Upper lobe of right lung (tissue), 1 donor: ENCODE measurements at regions not wholly inside any gene's neighbourhood (a gene's known extent, or its start where the extent isn't known, plus 50 kb on each side); places are given as distances from the start of the nearest gene placed in this dataset.

Experiments used
- ATAC-seq: fragments of 200-7000 bp; cut with Tn5 transposase; one replicate; pipeline ENCODE4 v1.9.1; 2020; ENCODE audit warnings: mild to moderate bottlenecking, moderate library complexity
- DNase-seq: peaks from one replicate; pipeline ENCODE4 v3.0.0-alpha.2; 2020
- H3K27ac ChIP-seq: fragments of 200-600 bp; one replicate; pipeline ENCODE4 v1.8.0; 2022
- H3K27me3 ChIP-seq: fragments of 200-600 bp; one replicate; pipeline ENCODE4 v1.8.0; 2022; ENCODE audit warnings: mild to moderate bottlenecking
- H3K36me3 ChIP-seq: fragments of 200-600 bp; one replicate; pipeline ENCODE4 v1.8.0; 2022
- H3K4me1 ChIP-seq: fragments of 200-600 bp; one replicate; pipeline ENCODE4 v1.8.0; 2022
- H3K4me3 ChIP-seq: fragments of 200-600 bp; one replicate; pipeline ENCODE4 v1.8.0; 2022; ENCODE audit warnings: mild to moderate bottlenecking
- H3K9me3 ChIP-seq: fragments of 200-600 bp; one replicate; pipeline ENCODE4 v1.8.0; 2022
- CTCF ChIP-seq: fragments of 200-600 bp; IDR thresholded peaks from one replicate; pipeline ENCODE4 v1.8.0; 2022; ENCODE audit warnings: antibody characterized with exemption
- intact Hi-C: fragments of 100-400 bp; cut with DNase I; formaldehyde crosslinking; loops from one replicate; pipeline ENCODE4 v1.11.0; 2022
- donor health status: DM: no; HTN: yes; CAD: no; lungs with severe emphysema.

- H3K27me3 ChIP-seq, result no peaks in the 10 kb centered on the region
- no peak for TF ChIP-seq CTCF
- no peaks in the 10 kb centered on the region for H3K36me3 ChIP-seq
- no peak for ATAC-seq
- intact Hi-C loops, result no loop called here
- DNase-seq, result no peak
- no peaks in the 10 kb centered on the region for H3K4me1 ChIP-seq
- no peak overlapping the region for H3K4me3 ChIP-seq
- H3K27ac ChIP-seq, result no peak overlapping the region
- H3K9me3 ChIP-seq, result no peaks in the 10 kb centered on the region
Observed at GRCh38 chr7:109735881-109736280, 1166.2 kb downstream of the DNAJB9 start.

GRCh38 chr7:109745677-109746410 is 1176.2 kb downstream of the DNAJB9 start:
- intact Hi-C loops, result no loop called here
- H3K4me1 ChIP-seq, result no peaks in the 10 kb centered on the region
- H3K27ac ChIP-seq, result no peak overlapping the region
- DNase-seq, result no peak
- H3K27me3 ChIP-seq, result no peaks in the 10 kb centered on the region
- no peaks in the 10 kb centered on the region for H3K36me3 ChIP-seq
- no peak for ATAC-seq
- H3K9me3 ChIP-seq, result no peaks in the 10 kb centered on the region
- no peak overlapping the region for H3K4me3 ChIP-seq
- TF ChIP-seq CTCF, result no peak

- intact Hi-C loops, result no loop called here
- H3K27ac ChIP-seq, result no peak overlapping the region
- no peaks in the 10 kb centered on the region for H3K27me3 ChIP-seq
- no peak for TF ChIP-seq CTCF
- ATAC-seq (no peak), DNase-seq (no peak)
- no peaks in the 10 kb centered on the region for H3K36me3 ChIP-seq
- H3K4me1 ChIP-seq, result no peaks in the 10 kb centered on the region
- no peak overlapping the region for H3K4me3 ChIP-seq
- peaks cover 10% of the 10 kb centered on the region for H3K9me3 ChIP-seq
Observed at GRCh38 chr7:109751241-109751640, 1181.6 kb downstream of the DNAJB9 start.

- intact Hi-C loops, result no loop called here
- no peaks in the 10 kb centered on the region for H3K36me3 ChIP-seq
- H3K27ac ChIP-seq, result no peak overlapping the region
- no peaks in the 10 kb centered on the region for H3K4me1 ChIP-seq
- H3K27me3 ChIP-seq, result no peaks in the 10 kb centered on the region
- peaks cover 10% of the 10 kb centered on the region for H3K9me3 ChIP-seq
- DNase-seq (no peak), ATAC-seq (no peak)
- H3K4me3 ChIP-seq, result no peak overlapping the region
- no peak for TF ChIP-seq CTCF
Observed at GRCh38 chr7:109752068-109752467, 1182.4 kb downstream of the DNAJB9 start.

- no peak for ATAC-seq
- DNase-seq, result no peak
- Histone ChIP-seq H3K4me3 (no peak overlapping the region), H3K36me3 (no peaks in the 10 kb centered on the region), H3K4me1 (no peaks in the 10 kb centered on the region), H3K9me3 (peaks cover 10% of the 10 kb centered on the region), H3K27me3 (no peaks in the 10 kb centered on the region), H3K27ac (no peak overlapping the region)
- TF ChIP-seq CTCF, result no peak
- intact Hi-C loops, result no loop called here
Observed at GRCh38 chr7:109757713-109758112, 1188.0 kb downstream of the DNAJB9 start.

GRCh38 chr7:109763611-109764010 is 1193.9 kb downstream of the DNAJB9 start:
- intact Hi-C loops, result no loop called here

More at GRCh38 chr7:109763611-109764010, 1193.9 kb downstream of the DNAJB9 start:
- DNase-seq (no peak), ATAC-seq (no peak)
- Histone ChIP-seq H3K4me1 (no peaks in the 10 kb centered on the region), H3K36me3 (no peaks in the 10 kb centered on the region), H3K27ac (no peak overlapping the region), H3K9me3 (no peaks in the 10 kb centered on the region), H3K27me3 (no peaks in the 10 kb centered on the region), H3K4me3 (no peak overlapping the region)
- no peak for TF ChIP-seq CTCF
